ENCODE measurements at regions not wholly inside any gene's neighbourhood (a gene's known extent, or its start where the extent isn't known, plus 50 kb on each side); places are given as distances from the start of the nearest gene placed in this dataset.

GRCh38 chr16:85297881-85298280 is 185.6 kb upstream of the CIBAR2 start:
- TF ChIP-seq CTCF (IDR thresholded peaks at IDR 0.05 in 4 of 5, conservative IDR thresholded peaks at IDR 0.05 in 1 of 5) (no peak), POLR2A (IDR thresholded peaks at IDR 0.05) (no peak)
